Type B pancreatic cell (in vitro differentiated cells): ENCODE measurements at regions not wholly inside any gene's neighbourhood (a gene's known extent, or its start where the extent isn't known, plus 50 kb on each side); places are given as distances from the start of the nearest gene placed in this dataset.

Experiments used
- DNase-seq: peaks from one replicate; pipeline ENCODE4 v3.0.0; 2021; ENCODE audit warnings: mixed read lengths; ENCODE audit not compliant: unreplicated experiment; ENCODE audit errors: extremely low spot score
- H3K27ac Mint-ChIP-seq: 2 replicates; pipeline ENCODE4 v1.8.0; 2021; ENCODE audit warnings: mild to moderate bottlenecking, mixed read lengths
- H3K27me3 Mint-ChIP-seq: 2 replicates; pipeline ENCODE4 v1.8.0; 2021; ENCODE audit warnings: mixed read lengths
- H3K36me3 Mint-ChIP-seq: 2 replicates; pipeline ENCODE4 v1.8.0; 2021; ENCODE audit warnings: mixed read lengths
- H3K4me1 Mint-ChIP-seq: one replicate; pipeline ENCODE4 v1.8.0; 2021; ENCODE audit warnings: mixed read lengths; ENCODE audit not compliant: unreplicated experiment
- H3K4me3 Mint-ChIP-seq: 2 replicates; pipeline ENCODE4 v1.8.0; 2021; ENCODE audit warnings: mild to moderate bottlenecking, mixed read lengths
- H3K9me3 Mint-ChIP-seq: 2 replicates; pipeline ENCODE4 v1.8.0; 2021; ENCODE audit warnings: mixed read lengths
- CTCF ChIP-seq: fragments of 200-600 bp; sonication (generic); conservative IDR thresholded peaks from 2 replicates; pipeline ENCODE4 v1.5.0; 2021; ENCODE audit warnings: antibody characterized with exemption, mild to moderate bottlenecking

GRCh38 chr1:196105901-196106300, 502.3 kb downstream of the KCNT2 start:
- Mint-ChIP-seq H3K4me3 (no peak overlapping the region), H3K36me3 (no peaks in the 10 kb centered on the region), H3K27me3 (no peaks in the 10 kb centered on the region), H3K27ac (no peak overlapping the region), H3K9me3 (peaks cover 5% of the 10 kb centered on the region), H3K4me1 (no peaks in the 10 kb centered on the region)
- TF ChIP-seq CTCF, result no peak
- no peak for DNase-seq

GRCh38 chr1:196102826-196103225, 505.4 kb downstream of the KCNT2 start:
- TF ChIP-seq CTCF, result no peak
- no peak overlapping the region for H3K4me3 Mint-ChIP-seq
- DNase-seq, result no peak
- peaks cover 5% of the 10 kb centered on the region for H3K9me3 Mint-ChIP-seq
- no peaks in the 10 kb centered on the region for H3K27me3 Mint-ChIP-seq
- H3K27ac Mint-ChIP-seq, result no peak overlapping the region
- H3K4me1 Mint-ChIP-seq, result peaks cover 4% of the 10 kb centered on the region
- no peaks in the 10 kb centered on the region for H3K36me3 Mint-ChIP-seq

DNA sequence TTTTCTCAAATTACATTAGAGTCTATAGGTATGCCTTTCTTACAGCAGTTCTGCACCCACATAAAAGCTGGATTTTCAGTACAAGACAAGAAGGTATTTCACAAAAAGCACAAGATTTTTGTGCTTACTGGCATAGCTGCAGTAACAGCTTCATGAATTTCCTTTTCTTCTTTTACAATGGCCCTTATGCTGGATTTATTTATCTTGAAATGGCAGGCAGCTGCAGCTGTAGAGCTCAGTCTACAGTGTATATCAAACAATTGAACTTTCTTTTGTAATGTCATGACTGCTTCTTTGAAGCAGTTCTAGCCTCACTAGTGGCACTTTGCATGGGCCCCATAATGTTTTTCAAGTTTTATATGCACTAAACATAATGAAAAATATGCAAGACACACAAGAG, 510.2 kb downstream of the KCNT2 start:
- Mint-ChIP-seq H3K9me3 (peaks cover 5% of the 10 kb centered on the region), H3K27ac (no peak overlapping the region), H3K4me3 (no peak overlapping the region), H3K36me3 (no peaks in the 10 kb centered on the region), H3K27me3 (no peaks in the 10 kb centered on the region), H3K4me1 (peaks cover 8% of the 10 kb centered on the region)
- no peak for DNase-seq
- no peak for TF ChIP-seq CTCF

DNA sequence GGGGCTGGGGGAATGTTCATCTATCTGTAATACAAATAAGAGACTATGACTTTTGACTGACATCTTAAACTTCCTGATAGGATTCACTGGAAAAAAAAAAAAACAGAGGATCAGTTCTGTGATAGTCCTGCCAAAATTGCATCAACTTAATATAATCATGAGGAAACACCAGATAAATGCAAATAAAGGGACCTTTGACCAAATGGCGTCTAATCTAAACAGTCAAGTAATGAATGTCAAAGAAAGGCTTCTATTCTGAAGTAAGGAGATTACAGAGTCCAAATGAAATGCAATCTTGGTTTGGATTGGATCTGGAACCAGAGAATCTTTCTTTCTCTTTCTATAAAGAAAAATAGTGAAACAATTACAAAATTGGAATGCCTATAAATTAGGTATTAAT, 513.4 kb downstream of the KCNT2 start:
- TF ChIP-seq CTCF, result no peak
- H3K27me3 Mint-ChIP-seq, result no peaks in the 10 kb centered on the region
- no peaks in the 10 kb centered on the region for H3K36me3 Mint-ChIP-seq
- peaks cover 8% of the 10 kb centered on the region for H3K4me1 Mint-ChIP-seq
- no peak for DNase-seq
- H3K27ac Mint-ChIP-seq, result no peak overlapping the region
- H3K4me3 Mint-ChIP-seq, result no peak overlapping the region
- H3K9me3 Mint-ChIP-seq, result no peaks in the 10 kb centered on the region

DNA sequence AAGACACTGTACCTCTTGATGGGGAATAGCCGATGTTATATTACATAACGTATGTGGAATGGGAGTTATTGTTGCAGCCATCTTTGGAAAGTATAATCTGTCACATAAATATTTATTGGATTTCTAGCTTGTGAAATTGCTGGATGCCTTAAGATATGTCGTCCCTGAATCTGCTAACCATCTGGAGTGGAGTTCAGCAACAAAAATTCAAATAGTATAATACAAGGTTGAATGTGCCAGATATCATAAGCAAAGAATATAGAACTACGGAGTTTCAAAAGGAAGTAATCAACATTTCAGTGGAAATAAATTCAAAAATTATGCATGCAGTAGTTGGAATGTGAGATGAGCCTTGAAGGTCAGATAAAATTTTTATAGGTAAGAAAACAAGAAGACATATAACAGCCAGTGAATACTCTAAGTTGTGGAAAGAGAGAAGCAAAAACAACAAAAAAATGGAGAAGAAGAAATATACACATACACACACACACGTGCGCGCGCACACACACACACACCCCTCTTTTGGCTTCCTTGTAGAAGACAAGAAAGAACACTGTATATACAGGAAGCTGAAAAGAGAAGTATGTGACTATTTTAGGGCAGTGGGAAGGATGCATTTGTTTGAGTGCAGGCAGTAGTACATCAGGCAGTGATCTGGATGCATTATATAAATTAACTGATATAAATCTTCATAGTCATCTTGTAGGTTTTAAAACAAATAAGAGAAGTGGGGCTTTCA, 516.7 kb downstream of the KCNT2 start:
- TF ChIP-seq CTCF, result no peak
- Mint-ChIP-seq H3K27ac (no peak overlapping the region), H3K27me3 (no peaks in the 10 kb centered on the region), H3K4me3 (no peak overlapping the region), H3K4me1 (no peaks in the 10 kb centered on the region), H3K36me3 (no peaks in the 10 kb centered on the region), H3K9me3 (no peaks in the 10 kb centered on the region)
- DNase-seq, result no peak
